Neural cell (in vitro differentiated cells): ENCODE measurements at regions not wholly inside any gene's neighbourhood (a gene's known extent, or its start where the extent isn't known, plus 50 kb on each side); places are given as distances from the start of the nearest gene placed in this dataset.

Experiments used
- EP300 ChIP-seq: fragments of 450-650 bp; conservative IDR thresholded peaks from 2 replicates; pipeline ENCODE4 v1.6.1; 2014; ENCODE audit warnings: antibody characterized with exemption, mild to moderate bottlenecking, moderate library complexity; ENCODE audit not compliant: poor library complexity, severe bottlenecking
- TF ChIP-seq, protein P1 (sequence below): fragments of 450-650 bp; IDR thresholded peaks from 2 replicates; pipeline ENCODE4 v1.5.1; 2014; ENCODE audit warnings: antibody characterized with exemption, mild to moderate bottlenecking, moderate library complexity; ENCODE audit not compliant: poor library complexity, severe bottlenecking

DNA sequence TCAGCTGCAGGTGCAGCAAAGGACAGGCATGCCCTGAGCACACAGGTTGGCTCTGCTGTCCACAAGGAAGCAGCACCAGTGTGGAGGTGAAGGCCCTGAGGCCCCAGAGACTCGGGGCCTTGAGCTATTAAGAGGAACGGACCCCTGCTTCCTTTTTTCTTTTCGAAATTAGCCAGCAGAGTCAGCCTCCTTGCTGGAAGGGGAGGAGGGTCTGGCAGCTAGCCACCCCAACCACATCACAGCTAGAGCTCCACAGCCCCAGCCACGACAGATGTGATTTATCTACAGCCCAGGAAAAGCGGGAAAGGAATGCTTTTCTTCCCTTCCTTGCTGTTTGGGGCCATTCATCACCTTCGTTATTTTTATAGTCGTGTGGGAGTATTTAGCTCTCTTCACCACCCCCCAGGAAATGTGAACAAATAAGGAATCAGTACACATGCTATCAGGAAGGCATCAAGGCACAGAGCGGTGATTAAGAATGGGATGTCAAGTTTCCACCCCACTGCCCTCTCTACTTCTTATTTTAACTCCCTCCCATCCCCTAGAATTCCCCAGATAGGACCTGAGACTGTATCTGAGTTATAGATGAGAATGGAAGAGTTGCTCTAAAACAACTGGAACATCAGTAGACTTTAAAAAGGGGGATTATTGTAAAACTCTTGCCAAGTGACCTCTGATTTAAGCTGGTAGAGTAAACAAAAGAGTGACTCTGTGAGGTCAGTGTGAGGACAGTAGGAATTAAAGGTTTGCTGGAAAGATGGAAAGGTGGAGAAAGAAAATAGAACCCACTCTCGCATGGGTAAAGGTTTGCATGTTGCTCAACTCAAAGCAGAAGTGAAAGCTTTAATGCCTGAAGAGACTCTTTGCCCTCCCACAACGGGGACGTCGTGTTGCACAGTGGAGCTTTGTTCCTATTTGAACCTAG is 224.7 kb upstream of the GJB5 start:
- TF ChIP-seq, protein P1, sequence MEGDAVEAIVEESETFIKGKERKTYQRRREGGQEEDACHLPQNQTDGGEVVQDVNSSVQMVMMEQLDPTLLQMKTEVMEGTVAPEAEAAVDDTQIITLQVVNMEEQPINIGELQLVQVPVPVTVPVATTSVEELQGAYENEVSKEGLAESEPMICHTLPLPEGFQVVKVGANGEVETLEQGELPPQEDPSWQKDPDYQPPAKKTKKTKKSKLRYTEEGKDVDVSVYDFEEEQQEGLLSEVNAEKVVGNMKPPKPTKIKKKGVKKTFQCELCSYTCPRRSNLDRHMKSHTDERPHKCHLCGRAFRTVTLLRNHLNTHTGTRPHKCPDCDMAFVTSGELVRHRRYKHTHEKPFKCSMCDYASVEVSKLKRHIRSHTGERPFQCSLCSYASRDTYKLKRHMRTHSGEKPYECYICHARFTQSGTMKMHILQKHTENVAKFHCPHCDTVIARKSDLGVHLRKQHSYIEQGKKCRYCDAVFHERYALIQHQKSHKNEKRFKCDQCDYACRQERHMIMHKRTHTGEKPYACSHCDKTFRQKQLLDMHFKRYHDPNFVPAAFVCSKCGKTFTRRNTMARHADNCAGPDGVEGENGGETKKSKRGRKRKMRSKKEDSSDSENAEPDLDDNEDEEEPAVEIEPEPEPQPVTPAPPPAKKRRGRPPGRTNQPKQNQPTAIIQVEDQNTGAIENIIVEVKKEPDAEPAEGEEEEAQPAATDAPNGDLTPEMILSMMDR, result no peak
- TF ChIP-seq EP300, result no peak
